K562 (cell line): ENCODE measurements at regions not wholly inside any gene's neighbourhood (a gene's known extent, or its start where the extent isn't known, plus 50 kb on each side); places are given as distances from the start of the nearest gene placed in this dataset.

ENCODE experiments used
- ATAC-seq: fragments of 200-7000 bp; cut with Tn5 transposase; 3 replicates; pipeline ENCODE4 v1.9.1; 2020; ENCODE audit warnings: moderate library complexity
- BruUV-seq: library from RNA; stranded (reverse); fragments of 400-500 nt; replicated peaks from 2 replicates; lab custom pipeline; 2021; lab: Mats Ljungman, UMichigan
- CTCF ChIA-PET: fragments of 300-600 bp; formaldehyde crosslinking; extraction: SDS; loops from one replicate; lab custom pipeline; 2021; ENCODE audit warnings: low intra/inter-chr PET ratio; lab: Yijun Ruan, JAX
- POLR2A ChIA-PET: fragments of 300-600, 350-650 bp; sonication (Branson Sonifier 250); formaldehyde crosslinking; extraction: SDS; loops from one replicate; lab custom pipeline; 2021; ENCODE audit warnings: antibody characterized with exemption, inconsistent platforms; lab: Yijun Ruan, JAX
- DNase-seq, 4 experiments: peaks; one replicate each; pipeline versions ENCODE4 v3.0.0 to v3.0.0-alpha.2; 2011 to 2018; ENCODE audit warnings: low spot score in 3 of 4, mixed read lengths in 3 of 4; ENCODE audit errors: extremely low read depth in 1 of 4
- FAIRE-seq: peaks from 2 replicates; lab custom pipeline; 2011; peaks lifted over from hg19 to GRCh38; lab: Jason Lieb, UNC
- H2AFZ ChIP-seq: 2 replicates; pipeline ENCODE4 v1.6.0; 2011; ENCODE audit warnings: low read depth, low read length, control low read depth, inconsistent platforms
- H3K27ac ChIP-seq: fragments of 200-600 bp; 3 replicates; pipeline ENCODE4 v1.8.0; 2011; ENCODE audit warnings: low read depth, mild to moderate bottlenecking, control low read depth, inconsistent platforms, low read length, moderate library complexity, mixed read lengths; ENCODE audit errors: extremely low read depth
- H3K27me3 ChIP-seq, 2 experiments: fragments of 300-600 bp in 1 of 2; 2 replicates in 1 of 2; 3 replicates in 1 of 2; pipeline versions ENCODE4 v1.6.0 to v1.8.0; 2011; ENCODE audit warnings: inconsistent platforms in 2 of 2, low read length in 2 of 2, mild to moderate bottlenecking in 1 of 2, mixed read lengths in 1 of 2, moderate library complexity in 1 of 2; ENCODE audit not compliant: control insufficient read depth in 2 of 2, insufficient read depth in 2 of 2
- H3K36me3 ChIP-seq: fragments of 300-600 bp; 3 replicates; pipeline ENCODE4 v1.8.0; 2011; ENCODE audit warnings: mild to moderate bottlenecking, low read length, inconsistent platforms; ENCODE audit not compliant: control insufficient read depth, insufficient read depth
- H3K4me1 ChIP-seq, 2 experiments: fragments of 200-600 bp in 1 of 2; replicated peaks in 1 of 2; 2 replicates in 1 of 2; 3 replicates in 1 of 2; pipeline versions ENCODE4 v1.5.1 to v1.8.0; 2011; ENCODE audit warnings: inconsistent platforms in 2 of 2, low read length in 2 of 2, mild to moderate bottlenecking in 1 of 2, mixed read lengths in 1 of 2, moderate library complexity in 1 of 2; ENCODE audit not compliant: control insufficient read depth in 2 of 2, insufficient read depth in 2 of 2
- H3K4me2 ChIP-seq: 2 replicates; pipeline ENCODE4 v1.6.1; 2011; ENCODE audit warnings: low read length, control low read depth, inconsistent platforms, mixed read lengths; ENCODE audit not compliant: insufficient read depth
- H3K4me3 ChIP-seq: fragments of 200-600 bp; sonication (generic), shearing (Covaris generic); 2 replicates; pipeline ENCODE4 v1.5.1; 2016; ENCODE audit warnings: control low read depth, inconsistent platforms
- H3K79me2 ChIP-seq: fragments of 200-600 bp; 3 replicates; pipeline ENCODE4 v1.8.0; 2011; ENCODE audit warnings: low read length, inconsistent platforms; ENCODE audit not compliant: control insufficient read depth, insufficient read depth
- H3K9ac ChIP-seq, 2 experiments: 2 replicates each; pipeline versions ENCODE4 v1.6.0 to v1.6.1; 2011; ENCODE audit warnings: low read depth in 2 of 2, low read length in 2 of 2, control low read depth in 1 of 2, inconsistent platforms in 1 of 2, mild to moderate bottlenecking in 1 of 2, mixed read lengths in 1 of 2; ENCODE audit not compliant: insufficient read depth in 1 of 2
- H3K9me1 ChIP-seq: one replicate; pipeline ENCODE4 v1.6.0; 2011; ENCODE audit warnings: inconsistent platforms, mild to moderate bottlenecking, low read length, moderate library complexity; ENCODE audit not compliant: control insufficient read depth, insufficient read depth
- H3K9me3 ChIP-seq: replicated peaks from 2 replicates; pipeline ENCODE4 v1.5.1; 2011; ENCODE audit warnings: low read depth, low read length, inconsistent platforms; ENCODE audit not compliant: control insufficient read depth, insufficient read depth
- H4K20me1 ChIP-seq: replicated peaks from 2 replicates; pipeline ENCODE4 v1.6.1; 2011; ENCODE audit warnings: low read length, inconsistent platforms, mixed read lengths; ENCODE audit not compliant: control insufficient read depth, insufficient read depth
- DDX20 ChIP-seq: fragments of 450-650 bp; IDR thresholded peaks from 2 replicates; pipeline ENCODE4 v1.6.1; 2016; ENCODE audit warnings: missing genetic modification characterization, low read depth, mild to moderate bottlenecking, missing compliant biosample characterization, moderate library complexity
- E2F3 ChIP-seq: fragments of 250-450 bp; sonication (Bioruptor Pico); IDR thresholded peaks from 2 replicates; pipeline ENCODE4 v1.4.0; 2020; ENCODE audit warnings: mild to moderate bottlenecking
- EHMT2 ChIP-seq: fragments of 450-650 bp; IDR thresholded peaks from 2 replicates; pipeline ENCODE4 v1.6.1; 2018; ENCODE audit warnings: antibody characterized with exemption
- FUS ChIP-seq: fragments of 200-400 bp; formaldehyde crosslinking; optimal IDR thresholded peaks from 2 replicates; pipeline ENCODE3; 2017; ENCODE audit warnings: low read depth, low read length
- REST ChIP-seq, 2 experiments: fragments of 450-650 bp; formaldehyde crosslinking in 1 of 2; IDR thresholded peaks; 2 replicates each; pipeline versions ENCODE4 v1.4.0 to v1.6.1; 2014 to 2020; ENCODE audit warnings: mild to moderate bottlenecking in 2 of 2, borderline replicate concordance in 1 of 2, low read depth in 1 of 2
- TCF15 ChIP-seq: fragments of 250-450 bp; sonication (Bioruptor Pico); IDR thresholded peaks from 2 replicates; pipeline ENCODE4 v1.8.0; 2022; ENCODE audit warnings: moderate library complexity, mild to moderate bottlenecking, inconsistent platforms
- YBX1 ChIP-seq: fragments of 450-650 bp; IDR thresholded peaks from 2 replicates; pipeline ENCODE4 v1.7.1; 2016; ENCODE audit warnings: mild to moderate bottlenecking
- ZNF277 ChIP-seq: fragments of 250-450 bp; sonication (Bioruptor Pico); IDR thresholded peaks from 2 replicates; pipeline ENCODE4 v1.8.0; 2022; ENCODE audit warnings: inconsistent platforms, mild to moderate bottlenecking, moderate library complexity, borderline replicate concordance
- ZNF561 ChIP-seq: fragments of 450-650 bp; formaldehyde crosslinking; conservative IDR thresholded peaks from 2 replicates; pipeline ENCODE4 v1.4.0; 2020; ENCODE audit warnings: mild to moderate bottlenecking, moderate library complexity
- WGBS: fragments of 100-300 bp; shearing (Covaris generic); methylation state at CpG from one replicate; pipeline ENCODE4 v1.1.6; 2016; ENCODE audit warnings: low coverage, mixed read lengths; ENCODE audit not compliant: insufficient coverage; ENCODE audit errors: missing lambda C conversion rate; 5-methylcytosine and 5-hydroxymethylcytosine counted together
- in situ Hi-C: fragments of 300-500 bp; cut with MboI; formaldehyde crosslinking; loops from 4 replicates; pipeline ENCODE4 v1.15.0; 2018; ENCODE audit warnings: inconsistent platforms, mixed read lengths
- intact Hi-C: fragments of 100-400 bp; cut with micrococcal nuclease; formaldehyde crosslinking; loops from 2 replicates; pipeline ENCODE4 v1.14.2; 2022

GRCh38 chr9:8037745-8038144, 238.2 kb upstream of the DMAC1 start:
- no peaks in the 10 kb centered on the region for H3K79me2 ChIP-seq
- no peak overlapping the region for H3K4me3 ChIP-seq
- H3K27ac ChIP-seq: no peak overlapping the region
- no peak overlapping the region for H3K4me2 ChIP-seq
- WGBS: 0% methylated on average over 2 of the region's 2 CpGs
- H3K9ac ChIP-seq: no peak overlapping the region
- ATAC-seq: no peak
- FAIRE-seq: no peak
- H2AFZ ChIP-seq: no peak overlapping the region
- CTCF ChIA-PET: no interaction called here
- intact Hi-C loops (no loop called here), in situ Hi-C loops (no loop called here)
- BruUV-seq: no TSS peak
- no peaks in the 10 kb centered on the region for H3K9me3 ChIP-seq
- no peaks in the 10 kb centered on the region for H3K4me1 ChIP-seq
- no peaks in the 10 kb centered on the region for H4K20me1 ChIP-seq
- TF ChIP-seq ZNF561 (CRISPR knock-in tag) (no peak), ZNF277 (CRISPR knock-in tag) (no peak), E2F3 (CRISPR knock-in tag) (no peak), TCF15 (CRISPR knock-in tag) (no peak), REST (IDR thresholded peaks at IDR 0.05; ENCODE audit: borderline replicate concordance) (no peak), REST (CRISPR knock-in tag; IDR thresholded peaks at IDR 0.05; ENCODE audit: low read depth) (no peak), FUS (no peak), YBX1 (no peak), EHMT2 (no peak), DDX20 (no peak)
- TF ChIP-seq, all 486 proteins: peak for 0
- DNase-seq: no peak
- H3K27me3 ChIP-seq: no peaks in the 10 kb centered on the region
- no peaks in the 10 kb centered on the region for H3K9me1 ChIP-seq
- no peaks in the 10 kb centered on the region for H3K36me3 ChIP-seq
- POLR2A ChIA-PET: no interaction called here
